Mesothelial cell of epicardium (in vitro differentiated cells): ENCODE measurements at regions not wholly inside any gene's neighbourhood (a gene's known extent, or its start where the extent isn't known, plus 50 kb on each side); places are given as distances from the start of the nearest gene placed in this dataset.

ENCODE experiments used
- DNase-seq, 2 experiments: peaks; one replicate each; pipeline ENCODE4 v3.0.0; 2021; ENCODE audit warnings: low spot score in 2 of 2; ENCODE audit not compliant: unreplicated experiment in 2 of 2
- H3K27ac Mint-ChIP-seq: 2 replicates; pipeline ENCODE4 v1.8.0; 2021; ENCODE audit warnings: mixed read lengths
- H3K27me3 Mint-ChIP-seq: 2 replicates; pipeline ENCODE4 v1.8.0; 2021; ENCODE audit warnings: low read depth, mixed read lengths
- H3K36me3 Mint-ChIP-seq: 2 replicates; pipeline ENCODE4 v1.8.0; 2021; ENCODE audit warnings: mixed read lengths
- H3K4me1 Mint-ChIP-seq: 2 replicates; pipeline ENCODE4 v1.8.0; 2021; ENCODE audit warnings: mixed read lengths
- H3K4me3 Mint-ChIP-seq: 2 replicates; pipeline ENCODE4 v1.8.0; 2021; ENCODE audit warnings: mild to moderate bottlenecking, moderate library complexity, mixed read lengths
- H3K9me3 Mint-ChIP-seq: 2 replicates; pipeline ENCODE4 v1.8.0; 2021; ENCODE audit warnings: mixed read lengths
- CTCF ChIP-seq: fragments of 200-600 bp; sonication (generic); IDR thresholded peaks from one replicate; pipeline ENCODE4 v1.5.0; 2021; ENCODE audit warnings: antibody characterized with exemption; ENCODE audit not compliant: unreplicated experiment

GRCh38 chr12:98172304-98172703 is 343.1 kb upstream of the TMPO start:
- peaks cover 12% of the 10 kb centered on the region for H3K9me3 Mint-ChIP-seq
- no peak for DNase-seq
- H3K36me3 Mint-ChIP-seq: no peaks in the 10 kb centered on the region
- H3K27ac Mint-ChIP-seq: no peak overlapping the region
- no peaks in the 10 kb centered on the region for H3K27me3 Mint-ChIP-seq
- no peak for TF ChIP-seq CTCF
- H3K4me1 Mint-ChIP-seq: no peaks in the 10 kb centered on the region
- H3K4me3 Mint-ChIP-seq: no peak overlapping the region

- H3K9me3 Mint-ChIP-seq: peaks cover 12% of the 10 kb centered on the region
- H3K4me1 Mint-ChIP-seq: no peaks in the 10 kb centered on the region
- no peak overlapping the region for H3K4me3 Mint-ChIP-seq
- no peak overlapping the region for H3K27ac Mint-ChIP-seq
- DNase-seq: no peak
- no peaks in the 10 kb centered on the region for H3K36me3 Mint-ChIP-seq
- H3K27me3 Mint-ChIP-seq: no peaks in the 10 kb centered on the region
- no peak for TF ChIP-seq CTCF
Measured at GRCh38 chr12:98172801-98173200, 342.6 kb upstream of the TMPO start.

- no peaks in the 10 kb centered on the region for H3K36me3 Mint-ChIP-seq
- no peak overlapping the region for H3K4me3 Mint-ChIP-seq
- no peak overlapping the region for H3K27ac Mint-ChIP-seq
- no peaks in the 10 kb centered on the region for H3K4me1 Mint-ChIP-seq
- no peak for DNase-seq
- H3K9me3 Mint-ChIP-seq: peaks cover 10% of the 10 kb centered on the region
- TF ChIP-seq CTCF: no peak
- no peaks in the 10 kb centered on the region for H3K27me3 Mint-ChIP-seq
Measured at GRCh38 chr12:98173773-98174427, 341.5 kb upstream of the TMPO start.

- DNase-seq: no peak
- Mint-ChIP-seq H3K9me3 (peaks cover 5% of the 10 kb centered on the region), H3K4me3 (no peak overlapping the region), H3K27ac (no peak overlapping the region), H3K36me3 (no peaks in the 10 kb centered on the region), H3K4me1 (no peaks in the 10 kb centered on the region), H3K27me3 (peaks cover under 1% of the 10 kb centered on the region)
- no peak for TF ChIP-seq CTCF
Measured at GRCh38 chr12:98174428-98174809, 341.0 kb upstream of the TMPO start.

GRCh38 chr12:98178126-98178525 is 337.3 kb upstream of the TMPO start:
- H3K4me3 Mint-ChIP-seq: no peak overlapping the region
- H3K36me3 Mint-ChIP-seq: no peaks in the 10 kb centered on the region
- no peak overlapping the region for H3K27ac Mint-ChIP-seq
- TF ChIP-seq CTCF: no peak
- H3K27me3 Mint-ChIP-seq: peaks cover 21% of the 10 kb centered on the region
- no peaks in the 10 kb centered on the region for H3K9me3 Mint-ChIP-seq
- no peak for DNase-seq
- H3K4me1 Mint-ChIP-seq: no peaks in the 10 kb centered on the region

GRCh38 chr12:98179151-98179550 is 336.2 kb upstream of the TMPO start:
- no peaks in the 10 kb centered on the region for H3K36me3 Mint-ChIP-seq
- DNase-seq: no peak
- no peaks in the 10 kb centered on the region for H3K4me1 Mint-ChIP-seq
- peaks cover 21% of the 10 kb centered on the region for H3K27me3 Mint-ChIP-seq
- H3K4me3 Mint-ChIP-seq: no peak overlapping the region
- TF ChIP-seq CTCF: no peak
- no peak overlapping the region for H3K27ac Mint-ChIP-seq
- H3K9me3 Mint-ChIP-seq: no peaks in the 10 kb centered on the region
